M059J (cell line): ENCODE measurements at regions not wholly inside any gene's neighbourhood (a gene's known extent, or its start where the extent isn't known, plus 50 kb on each side); places are given as distances from the start of the nearest gene placed in this dataset.
"Not testable (repeated sequence)": the region's sequence is repeated elsewhere in the genome, so short reads cannot be mapped to it uniquely, and the experiment has no call there.

Experiments
- DNase-seq: peaks from one replicate; pipeline ENCODE4 v3.0.0-alpha.2; 2012; ENCODE audit warnings: low read depth

DNA sequence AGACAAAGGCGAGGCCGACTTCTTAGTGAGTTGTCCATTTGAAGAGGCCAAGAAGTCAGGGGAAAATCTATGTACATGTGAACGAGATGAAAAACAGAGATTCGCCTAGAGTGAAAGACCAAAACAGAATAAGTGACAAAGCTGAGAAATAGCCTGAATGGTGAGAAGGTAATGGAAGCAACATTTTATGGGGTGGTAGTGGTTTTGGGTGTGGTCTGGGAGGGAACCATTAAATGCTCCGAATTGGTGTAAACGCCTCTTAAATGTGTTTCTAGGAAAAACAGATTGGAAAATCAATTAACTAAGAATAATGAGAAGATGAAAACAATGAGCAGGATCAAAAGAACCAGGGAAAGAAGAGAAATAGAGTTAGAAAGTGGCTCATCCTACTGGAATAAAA, 83.8 kb upstream of the MANSC4 start:
- DNase-seq, result no peak

DNA sequence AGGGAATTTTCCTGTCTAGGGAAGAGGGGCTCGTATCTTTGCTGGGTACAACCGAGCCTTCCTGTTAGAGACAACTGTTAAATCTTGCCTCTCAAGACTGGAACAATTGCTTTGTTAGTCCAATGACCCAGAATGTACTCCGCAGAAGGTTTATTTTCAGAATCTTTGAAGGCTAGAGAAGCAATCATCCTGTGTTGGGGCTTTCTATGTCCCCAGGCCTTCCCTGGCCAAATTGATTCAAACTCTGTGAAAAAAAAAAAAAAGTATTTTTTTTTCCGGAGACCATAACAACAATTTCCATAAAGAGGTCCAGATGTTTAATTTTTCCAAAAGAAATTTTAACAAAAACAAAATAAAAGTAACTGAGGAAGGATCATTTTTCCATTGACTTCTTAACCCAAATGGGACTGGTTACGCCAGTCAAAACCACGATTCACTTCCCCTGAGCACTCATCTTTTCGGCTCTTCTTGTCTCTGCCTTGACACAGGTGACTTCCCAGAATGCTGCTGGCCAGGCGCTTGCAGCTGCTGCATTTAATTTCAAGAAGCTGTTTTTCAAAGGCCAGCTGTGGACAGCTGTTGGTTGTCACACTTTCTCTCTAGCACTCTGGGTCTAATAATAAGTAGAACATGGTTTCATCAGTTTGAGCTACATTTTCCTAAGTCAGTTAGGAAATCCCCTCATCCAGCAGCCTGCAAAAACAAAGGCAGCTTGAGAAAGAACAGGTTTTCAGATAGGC, 81.6 kb upstream of the MANSC4 start:
- no peak for DNase-seq

DNA sequence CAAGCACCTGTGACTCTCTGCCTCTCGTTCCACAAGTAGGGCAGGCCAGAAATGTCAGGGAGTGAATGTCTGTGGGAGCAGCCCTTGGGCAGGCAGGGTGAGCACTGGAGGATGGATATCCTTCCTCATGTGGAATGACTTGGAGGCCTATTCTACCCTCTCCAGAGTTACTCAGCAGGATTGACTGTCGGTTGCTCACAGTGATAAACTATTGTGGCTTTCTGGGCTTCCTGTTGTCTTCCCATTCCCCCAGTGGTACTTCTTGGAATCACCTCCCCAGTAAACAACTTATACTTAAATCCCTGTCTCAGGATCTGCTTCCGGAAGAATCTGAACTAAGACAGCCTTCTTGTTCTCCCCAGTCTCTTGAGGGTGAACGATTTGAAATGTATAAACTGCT, 79.6 kb upstream of the MANSC4 start:
- DNase-seq, result peak; percentile 57

DNA sequence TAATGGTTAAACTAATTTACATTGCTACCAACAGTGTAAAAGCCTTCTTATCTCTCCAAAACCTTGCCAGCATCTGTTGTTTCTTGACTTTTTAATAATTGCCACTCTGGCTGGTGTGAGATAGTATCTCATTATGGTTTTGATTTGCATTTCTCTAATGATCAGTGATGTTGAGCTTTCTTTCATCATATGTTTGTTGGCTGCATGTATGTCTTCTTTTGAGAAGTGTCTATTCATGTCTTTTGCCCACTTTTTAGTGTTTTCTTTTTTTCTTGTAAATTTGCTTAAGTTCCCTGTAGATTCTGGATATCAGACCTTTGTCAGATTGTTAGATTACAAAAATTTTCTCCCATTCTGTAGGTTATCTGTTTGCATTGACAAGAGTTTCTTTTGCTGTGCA, 77.0 kb upstream of the MANSC4 start:
- DNase-seq, result not testable (repeated sequence)

DNA sequence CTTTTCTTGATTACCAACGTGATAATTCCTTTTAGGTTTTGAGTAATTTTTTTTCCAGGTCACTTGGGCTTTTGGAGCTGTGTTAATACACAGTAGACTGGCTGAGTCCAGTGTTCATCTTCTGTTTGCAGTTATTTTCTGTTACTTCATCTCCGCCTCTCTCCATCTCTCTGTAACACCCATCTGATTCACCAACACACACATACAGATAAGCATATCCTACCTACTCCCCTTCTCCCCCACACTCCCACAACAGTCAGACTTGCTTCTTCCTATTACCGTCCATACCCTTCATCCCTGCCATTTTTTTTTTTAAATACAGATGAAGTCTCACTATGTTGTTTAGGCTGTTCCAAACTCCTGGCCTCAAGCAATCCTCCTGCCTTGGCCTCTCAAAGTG, 72.7 kb upstream of the MANSC4 start:
- no peak for DNase-seq
